HG02588 (cell line): ENCODE measurements at regions not wholly inside any gene's neighbourhood (a gene's known extent, or its start where the extent isn't known, plus 50 kb on each side); places are given as distances from the start of the nearest gene placed in this dataset.

Source experiments
- ATAC-seq: cut with Tn5 transposase; IDR thresholded peaks from one replicate; pipeline ENCODE4 v1.9.1; 2021; ENCODE audit warnings: mild to moderate bottlenecking, moderate library complexity; ENCODE audit not compliant: unreplicated experiment

DNA sequence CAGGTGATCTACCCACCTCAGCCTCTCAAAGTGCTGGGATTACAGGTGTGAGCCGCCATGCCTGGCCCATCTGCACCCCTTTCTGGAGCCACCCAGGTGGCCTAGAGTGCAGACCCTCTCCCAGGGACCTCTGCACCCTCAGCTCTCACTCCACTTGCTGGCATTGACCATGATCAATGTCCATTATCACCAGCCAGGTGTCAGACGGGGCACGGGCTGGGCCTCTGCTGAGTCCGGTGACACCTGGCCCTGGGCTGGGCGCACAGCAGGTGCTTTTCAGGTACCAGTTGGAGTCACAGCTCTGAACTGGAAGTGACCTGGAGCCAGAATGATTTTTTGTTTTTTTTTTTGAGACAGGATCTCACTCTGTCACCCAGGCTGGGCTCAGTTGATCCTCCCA, 91.8 kb upstream of the PMEPA1 start:
- no peak for ATAC-seq

GRCh38 chr20:57800791-57801430, 91.1 kb upstream of the PMEPA1 start:
- ATAC-seq, result no peak

DNA sequence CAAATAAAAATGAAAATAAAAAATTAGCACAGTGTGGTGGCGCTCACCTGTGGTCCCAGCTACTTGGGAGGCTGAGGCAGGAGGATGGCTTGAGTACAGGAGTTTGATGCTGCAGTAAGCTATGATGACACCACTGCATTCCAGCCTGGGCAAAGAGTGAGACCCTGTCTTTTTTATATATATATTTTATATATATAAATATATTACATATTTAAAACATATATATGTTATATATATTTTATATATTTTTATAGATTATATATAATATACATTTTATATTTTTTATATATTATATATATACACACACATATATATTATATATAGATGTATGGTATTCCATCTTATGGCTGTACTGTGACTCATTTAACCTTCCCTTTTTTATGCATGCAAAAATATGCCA, 87.6 kb upstream of the PMEPA1 start:
- no peak for ATAC-seq

DNA sequence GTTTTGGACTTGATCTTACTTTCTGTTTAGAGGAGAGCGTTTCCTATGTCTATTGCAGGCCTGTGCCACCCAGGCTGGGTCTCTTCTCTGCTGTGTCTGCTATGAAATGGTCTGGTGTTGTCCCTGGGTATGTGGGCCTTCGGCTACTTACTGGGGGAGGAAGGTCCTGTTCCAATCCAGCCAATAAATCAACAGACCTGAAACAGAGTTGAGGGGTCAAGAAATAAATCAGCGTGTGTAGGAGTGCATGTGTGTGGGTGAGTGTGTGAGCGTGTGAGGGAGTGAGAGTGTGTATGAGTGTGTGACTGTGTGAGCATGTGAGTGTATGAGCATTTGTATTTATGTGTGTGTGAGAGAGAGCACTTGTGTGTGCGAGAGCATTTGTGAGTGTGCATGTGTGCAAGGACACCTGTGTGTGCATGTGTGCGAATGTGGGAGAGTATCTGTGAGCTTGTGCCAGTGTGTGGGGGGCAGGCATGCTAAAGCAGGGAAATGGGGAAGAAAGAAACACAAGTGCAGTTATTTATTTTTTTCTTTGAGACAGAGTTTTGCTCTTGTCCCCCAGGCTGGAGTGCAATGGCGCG, 86.3 kb upstream of the PMEPA1 start:
- ATAC-seq, result no peak

GRCh38 chr20:57795342-57795697, 85.5 kb upstream of the PMEPA1 start:
- no peak for ATAC-seq

DNA sequence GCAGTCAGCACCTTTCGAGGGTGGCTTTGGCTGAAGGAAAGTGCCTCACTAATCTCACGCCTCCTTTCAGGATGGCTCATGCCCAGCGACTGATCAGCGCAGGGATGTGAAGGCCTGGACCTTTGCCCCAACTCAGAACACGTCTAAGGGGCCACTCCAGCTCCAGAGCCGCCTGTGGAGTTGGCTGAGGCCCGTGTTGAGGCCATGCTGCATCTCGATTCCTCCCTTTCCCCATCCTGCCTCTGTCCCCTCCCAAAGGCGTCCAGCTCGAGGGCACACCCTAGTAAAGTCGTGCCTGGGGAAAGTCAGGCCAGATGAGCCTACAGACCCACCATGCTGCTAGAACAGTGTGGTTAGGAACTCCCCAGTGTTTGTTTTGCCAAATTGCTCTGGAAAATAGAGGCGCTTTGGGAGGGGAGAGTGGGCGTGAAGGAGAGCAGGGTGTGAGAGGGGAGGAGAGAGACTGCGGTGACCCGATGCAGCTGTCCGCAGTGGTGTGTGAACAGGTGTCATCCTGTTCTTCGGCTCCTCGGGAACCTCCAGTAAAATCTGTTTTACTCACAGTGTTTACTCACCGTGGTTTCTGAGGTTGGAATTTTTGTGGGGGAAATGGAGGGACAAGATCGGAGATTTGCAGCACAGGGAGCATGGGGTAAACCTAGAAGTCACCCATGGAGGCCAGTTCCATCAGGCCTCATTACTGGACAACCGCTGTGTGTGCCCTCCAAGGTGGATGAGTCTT, 85.0 kb upstream of the PMEPA1 start:
- no peak for ATAC-seq

DNA sequence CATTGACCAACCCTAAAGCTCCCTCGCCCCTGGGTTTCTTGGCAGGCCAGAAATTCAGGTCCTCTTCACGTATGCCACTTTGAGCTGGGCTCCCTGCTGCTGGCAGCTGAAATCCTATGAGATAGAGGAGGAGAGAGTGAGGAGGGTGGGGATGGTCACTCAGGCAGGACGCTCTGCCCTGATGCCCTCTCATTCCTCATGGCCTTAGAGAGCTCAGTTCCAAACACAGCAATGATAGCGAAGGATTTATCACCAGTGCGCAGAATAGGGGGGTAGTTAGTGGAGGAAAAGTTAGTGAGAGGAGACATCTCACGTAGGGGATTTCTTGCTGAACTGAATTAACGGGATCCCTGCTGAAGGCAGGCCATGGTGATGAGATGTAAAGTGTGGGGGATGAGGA, 84.2 kb upstream of the PMEPA1 start:
- no peak for ATAC-seq

DNA sequence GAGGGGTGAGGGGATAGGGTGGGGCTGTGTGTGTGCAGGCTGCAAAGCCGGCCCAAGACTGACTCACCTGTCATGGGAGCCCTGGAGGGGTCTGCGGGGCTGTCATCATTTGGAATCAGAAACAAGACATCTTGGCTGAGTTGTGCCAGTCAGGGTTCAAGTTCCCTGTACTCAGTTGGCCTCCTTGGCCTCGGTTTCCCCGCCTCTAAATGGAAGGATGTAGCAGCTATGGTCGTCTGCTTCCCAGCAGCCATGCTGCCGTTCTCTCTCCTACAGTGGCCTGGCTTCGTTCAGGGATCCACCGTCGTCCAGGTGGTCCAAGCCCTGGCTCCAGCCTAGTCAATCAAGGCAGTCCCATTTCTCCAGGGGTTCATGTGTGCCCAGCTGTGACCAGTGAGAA, 83.6 kb upstream of the PMEPA1 start:
- no peak for ATAC-seq

DNA sequence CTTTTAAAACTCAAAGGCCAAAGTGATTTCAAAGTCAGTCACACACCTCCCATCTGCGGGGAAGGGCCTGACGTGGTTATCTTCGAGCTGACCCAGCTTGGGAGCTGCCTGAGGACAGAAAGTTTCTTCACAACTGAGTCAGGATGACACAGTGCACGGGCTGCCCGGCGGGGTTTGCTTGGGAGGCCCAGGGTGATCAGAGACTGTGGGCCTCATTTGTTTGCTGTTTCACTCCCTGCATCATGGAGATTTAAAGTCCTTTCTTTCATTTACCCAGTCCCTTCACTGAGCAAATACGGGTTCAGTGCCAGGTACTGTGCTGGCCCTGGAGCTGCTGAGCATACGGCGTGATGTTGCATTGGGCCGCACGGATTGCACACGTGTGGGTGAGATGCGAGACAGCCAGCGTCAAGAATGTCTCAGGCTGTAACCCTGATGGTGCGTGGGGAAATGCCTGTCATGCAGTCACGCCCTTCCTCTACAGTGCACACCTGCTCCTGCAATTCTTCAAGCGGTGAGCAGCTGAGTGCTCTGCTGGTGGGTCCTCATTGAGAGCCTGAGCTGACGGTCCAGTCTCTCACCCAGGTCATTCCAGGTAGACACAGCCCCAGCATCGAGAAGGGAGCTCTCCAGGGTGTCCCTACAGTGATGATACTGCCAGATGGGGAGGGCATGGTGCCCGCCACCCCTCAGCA, 82.7 kb upstream of the PMEPA1 start:
- ATAC-seq, result no peak

DNA sequence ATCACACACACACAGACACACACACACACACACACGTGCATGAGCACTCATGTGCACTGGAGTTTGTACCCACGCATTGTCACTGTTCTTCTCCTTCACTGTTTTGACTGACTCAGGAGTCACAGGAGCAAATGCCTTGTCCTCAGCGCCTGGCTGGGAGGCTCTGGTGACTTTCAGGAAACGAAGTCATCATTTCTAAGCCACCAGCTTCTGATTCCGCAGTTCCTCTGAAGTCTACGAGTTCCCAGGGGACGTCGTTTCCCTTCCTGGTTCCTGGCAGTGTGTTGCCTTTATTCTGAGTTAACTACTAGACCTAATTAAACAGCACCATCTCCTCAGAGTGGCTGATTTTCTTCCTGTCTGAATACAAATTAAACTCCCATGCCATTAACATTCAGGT, 82.2 kb upstream of the PMEPA1 start:
- ATAC-seq, result no peak

DNA sequence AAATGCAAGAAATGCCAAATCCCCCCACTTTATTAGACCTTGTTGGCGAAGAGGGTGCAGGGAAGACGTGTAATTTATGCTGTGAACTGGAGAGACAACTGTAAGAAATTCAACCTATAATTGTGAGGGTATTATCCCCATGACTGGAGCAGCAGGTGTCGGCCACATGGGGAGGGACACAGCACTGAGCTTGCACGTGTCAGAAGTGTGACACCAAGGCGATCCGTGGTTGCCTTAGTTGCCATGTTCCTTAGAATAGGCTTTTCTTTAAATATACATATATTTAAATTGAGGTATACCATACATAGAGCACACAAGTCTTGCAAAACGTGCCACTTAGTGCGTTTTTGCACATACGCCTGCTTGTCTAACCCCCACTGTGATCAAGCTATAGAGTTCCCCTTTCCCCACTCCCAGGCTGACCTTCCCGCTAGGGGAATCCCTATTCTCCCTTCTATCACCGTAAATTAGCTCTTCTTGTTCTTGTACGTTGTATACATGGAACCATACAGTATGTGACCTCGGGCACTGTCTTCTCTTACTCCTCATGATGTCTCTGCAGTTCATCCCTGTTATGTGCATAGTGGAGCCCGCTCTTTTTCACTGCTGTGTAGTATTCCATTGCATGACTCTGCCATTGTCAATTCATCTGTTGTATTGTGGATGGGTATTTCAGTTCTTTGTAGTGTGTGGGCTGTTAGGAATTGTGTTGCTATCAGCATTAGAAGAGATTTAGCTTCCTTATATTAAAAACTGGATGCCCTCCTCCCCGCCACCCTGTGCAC, 81.6 kb upstream of the PMEPA1 start:
- ATAC-seq, result no peak

GRCh38 chr20:57790176-57790575, 80.4 kb upstream of the PMEPA1 start:
- ATAC-seq, result no peak

DNA sequence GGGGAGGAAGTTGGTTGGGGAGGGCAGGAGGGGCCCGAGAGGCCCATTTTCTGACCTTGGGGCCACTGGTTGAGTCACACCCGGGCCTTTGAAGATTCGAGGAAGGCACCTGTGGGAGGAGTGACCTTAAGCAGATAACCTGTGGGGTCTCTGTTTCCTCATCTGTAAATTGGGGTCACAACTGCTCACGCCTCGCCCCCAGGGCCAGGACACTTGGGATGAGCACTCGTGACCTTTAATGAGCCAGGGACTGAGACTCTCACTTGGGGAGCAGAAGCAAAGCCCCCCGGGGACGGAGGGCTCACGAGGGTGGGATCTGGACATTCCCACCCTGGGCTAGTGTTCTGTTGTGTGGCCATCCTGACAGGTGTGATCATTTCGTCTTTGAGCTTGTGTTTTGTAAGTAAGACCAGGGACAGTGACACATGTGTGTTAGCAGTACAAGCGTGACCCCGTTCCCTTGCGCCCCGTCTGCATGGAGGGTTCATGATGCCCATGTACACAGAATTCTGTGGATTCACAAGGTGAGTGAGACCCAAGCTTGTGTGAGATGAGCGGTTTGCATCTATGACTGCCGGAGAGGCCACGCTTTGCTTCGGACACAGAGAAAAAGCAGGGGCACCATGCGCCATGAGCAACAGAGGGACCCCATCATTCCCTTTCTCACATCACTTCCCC, 79.3 kb upstream of the PMEPA1 start:
- no peak for ATAC-seq

- ATAC-seq, result no peak
These were observed 78.4 kb upstream of the PMEPA1 start for GRCh38 chr20:57787990-57788781.

- no peak for ATAC-seq
These were observed 77.6 kb upstream of the PMEPA1 start for GRCh38 chr20:57787151-57787989.

GRCh38 chr20:57786304-57786932, 76.6 kb upstream of the PMEPA1 start:
- ATAC-seq, result no peak

DNA sequence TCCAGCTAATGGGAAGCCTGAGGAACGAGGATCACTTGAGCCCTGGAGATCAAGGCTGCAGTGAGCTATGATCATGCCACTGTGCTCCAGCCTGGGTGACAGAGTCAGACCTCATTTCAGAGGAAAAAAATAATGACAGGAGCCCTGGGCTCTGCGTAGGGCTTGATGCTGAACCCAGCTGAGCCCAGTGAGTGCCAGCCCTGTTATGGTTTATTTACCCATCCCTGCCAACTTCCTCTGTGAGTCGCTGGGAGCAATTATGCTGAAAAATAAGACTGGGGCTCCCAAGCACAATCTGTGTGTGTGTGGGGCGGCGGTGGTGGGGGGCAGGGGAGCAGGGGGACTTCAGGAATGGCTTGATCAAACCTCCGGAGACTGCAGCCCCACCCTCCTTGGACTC, 75.9 kb upstream of the PMEPA1 start:
- ATAC-seq, result no peak

GRCh38 chr20:57785061-57785460, 75.2 kb upstream of the PMEPA1 start:
- ATAC-seq, result no peak
